Panc1 (cell line): ENCODE measurements at regions not wholly inside any gene's neighbourhood (a gene's known extent, or its start where the extent isn't known, plus 50 kb on each side); places are given as distances from the start of the nearest gene placed in this dataset.

ENCODE experiments used
- CTCF ChIP-seq: fragments of 450-650 bp; IDR thresholded peaks from 2 replicates; pipeline ENCODE4 v1.5.1; 2017; ENCODE audit warnings: mild to moderate bottlenecking
- POLR2AphosphoS5 ChIP-seq: IDR thresholded peaks from 2 replicates; pipeline ENCODE4 v1.6.1; 2012; ENCODE audit warnings: mild to moderate bottlenecking, low read depth, low read length, moderate library complexity
- REST ChIP-seq, 2 experiments: IDR thresholded peaks; 2 replicates each; pipeline ENCODE4 v1.6.1; 2011 to 2012; ENCODE audit warnings: low read depth in 2 of 2, control low read depth in 1 of 2, low read length in 1 of 2, mild to moderate bottlenecking in 1 of 2, moderate library complexity in 1 of 2; ENCODE audit not compliant: insufficient read depth in 1 of 2
- TCF7L2 ChIP-seq: IDR thresholded peaks from 2 replicates; pipeline ENCODE4 v1.6.1; 2011; ENCODE audit warnings: mild to moderate bottlenecking, low read depth, low read length, inconsistent platforms

GRCh38 chr10:128576943-128577670 is 450.9 kb upstream of the MKI67 start:
- TF ChIP-seq CTCF (no peak), REST (IDR thresholded peaks at IDR 0.05; ENCODE audit: insufficient read depth in 1 of 2, low read depth in 2 of 2, low read length in 1 of 2) (no peak), POLR2AphosphoS5 (no peak), TCF7L2 (no peak)
